ENCODE measurements at regions not wholly inside any gene's neighbourhood (a gene's known extent, or its start where the extent isn't known, plus 50 kb on each side); places are given as distances from the start of the nearest gene placed in this dataset.

GRCh38 chr11:134999590-134999989 lies 587.5 kb upstream of the B3GAT1 start:
- TF ChIP-seq POLR2A (IDR thresholded peaks at IDR 0.05) (no peak), CTCF (IDR thresholded peaks at IDR 0.05) (no peak)

Measured in adrenal gland (tissue), 5 donors.